Omental fat pad (tissue), 3 donors: ENCODE measurements at regions not wholly inside any gene's neighbourhood (a gene's known extent, or its start where the extent isn't known, plus 50 kb on each side); places are given as distances from the start of the nearest gene placed in this dataset.

ENCODE experiments used
- ATAC-seq: fragments of 150-250 bp; one replicate; pipeline ENCODE4 v1.9.1; 2016; ENCODE audit warnings: mild to moderate bottlenecking, moderate library complexity; ENCODE audit not compliant: low FRiP score
- DNase-seq: peaks from one replicate; pipeline ENCODE4 v3.0.0-alpha.2; 2019; ENCODE audit warnings: low spot score
- CTCF ChIP-seq, 3 donors: fragments of 450-650 bp; IDR thresholded peaks; one replicate each; pipeline ENCODE4 v1.5.1; 2016 to 2017; ENCODE audit warnings: antibody characterized with exemption in 3 of 3, mild to moderate bottlenecking in 3 of 3, moderate library complexity in 2 of 3

GRCh38 chr2:136505462-136505861 lies 259.9 kb upstream of the THSD7B start:
- no peak for DNase-seq
- ATAC-seq, result no peak
- no peak for TF ChIP-seq CTCF (IDR thresholded peaks at IDR 0.05)

GRCh38 chr2:136502660-136503059 lies 262.7 kb upstream of the THSD7B start:
- DNase-seq (no peak), ATAC-seq (no peak)
- no peak for TF ChIP-seq CTCF (IDR thresholded peaks at IDR 0.05)

- no peak for TF ChIP-seq CTCF (IDR thresholded peaks at IDR 0.05)
- no peak for DNase-seq
- ATAC-seq, result no peak
These were observed 267.6 kb upstream of the THSD7B start for GRCh38 chr2:136497709-136498108.

GRCh38 chr2:136496966-136497365 lies 268.4 kb upstream of the THSD7B start:
- ATAC-seq (no peak), DNase-seq (no peak)
- TF ChIP-seq CTCF (IDR thresholded peaks at IDR 0.05), result no peak

- no peak for TF ChIP-seq CTCF (IDR thresholded peaks at IDR 0.05)
- DNase-seq (no peak), ATAC-seq (no peak)
These were observed 269.7 kb upstream of the THSD7B start for GRCh38 chr2:136495636-136496035.

- no peak for ATAC-seq
- no peak for DNase-seq
- TF ChIP-seq CTCF (IDR thresholded peaks at IDR 0.05), result no peak
These were observed 272.4 kb upstream of the THSD7B start for GRCh38 chr2:136492901-136493300.

GRCh38 chr2:136490100-136490499 lies 275.2 kb upstream of the THSD7B start:
- no peak for TF ChIP-seq CTCF (IDR thresholded peaks at IDR 0.05)
- ATAC-seq (no peak), DNase-seq (no peak)
